KBM-7 (cell line): ENCODE measurements at regions not wholly inside any gene's neighbourhood (a gene's known extent, or its start where the extent isn't known, plus 50 kb on each side); places are given as distances from the start of the nearest gene placed in this dataset.
A peak's percentile ranks its signal among the peaks of the same experiment; 100 is the strongest.

Source experiments
- DNase-seq: peaks from one replicate; pipeline ENCODE4 v3.0.0-alpha.2; 2015
- in situ Hi-C: fragments of 300-500 bp; cut with MboI; formaldehyde crosslinking; loops from 2 replicates; pipeline ENCODE4 v1.14.3; 2020; ENCODE audit warnings: low sequenced_read_pairs, low pct_unique_long_range_greater_than_20kb, mixed read lengths

DNA sequence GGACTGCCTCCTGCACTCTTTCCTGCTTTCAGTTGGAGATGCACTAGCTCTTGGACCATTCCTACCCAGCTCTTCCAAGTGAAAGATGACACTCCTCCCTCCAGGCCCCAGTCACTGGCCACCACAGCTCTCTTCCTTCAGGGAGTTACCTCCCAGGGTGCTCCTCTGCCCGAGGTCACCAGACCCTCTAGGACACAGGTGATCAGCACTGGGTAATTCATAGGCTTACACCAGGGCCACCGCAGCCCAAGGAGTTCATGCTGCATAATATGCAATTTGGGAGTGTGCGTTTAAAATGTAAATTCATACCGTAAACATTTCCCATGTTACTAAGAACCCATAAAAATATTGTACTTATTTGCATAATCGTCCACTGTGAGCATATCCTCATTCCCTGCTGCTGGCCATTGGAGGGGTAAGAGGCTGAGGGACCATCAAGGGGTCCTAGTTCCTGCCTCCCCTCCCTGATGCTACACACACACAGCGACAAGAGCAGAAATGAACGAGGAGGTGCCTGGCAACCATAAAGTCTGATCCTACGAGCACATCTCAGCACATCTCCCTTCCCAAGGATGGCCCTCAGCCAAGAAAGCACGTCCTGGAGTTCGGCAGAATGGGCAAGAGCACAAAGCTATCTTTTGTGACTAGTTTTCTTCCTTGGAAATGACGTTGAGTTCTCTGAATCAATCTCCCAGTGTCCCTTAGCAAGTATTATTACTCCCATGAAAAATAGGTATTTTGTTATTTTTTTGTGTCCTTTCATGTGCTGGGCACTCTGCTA is 222.9 kb upstream of the RAB4A start:
- DNase-seq, result no peak
- in situ Hi-C loops, result no loop called here

DNA sequence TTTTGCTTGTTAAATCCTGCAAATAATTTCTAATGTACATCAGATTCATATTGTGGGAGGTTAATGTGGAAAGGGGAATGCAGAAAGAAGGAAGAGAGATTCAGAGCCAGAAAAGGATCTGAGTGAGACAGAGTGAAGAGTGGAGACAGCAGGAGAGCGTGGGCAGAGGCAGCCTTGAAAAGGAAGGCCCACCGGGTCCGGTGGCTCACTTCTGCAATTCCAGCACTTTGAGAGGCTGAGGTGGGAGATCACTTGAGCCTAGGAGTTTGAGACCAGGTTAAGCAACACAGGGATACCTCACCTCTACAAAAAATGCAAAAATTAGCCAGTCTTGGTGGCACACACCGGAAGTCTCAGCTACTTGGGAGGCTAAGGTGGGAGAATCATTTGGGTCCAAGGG is 222.0 kb upstream of the RAB4A start:
- DNase-seq, result no peak
- in situ Hi-C loops, result no loop called here

DNA sequence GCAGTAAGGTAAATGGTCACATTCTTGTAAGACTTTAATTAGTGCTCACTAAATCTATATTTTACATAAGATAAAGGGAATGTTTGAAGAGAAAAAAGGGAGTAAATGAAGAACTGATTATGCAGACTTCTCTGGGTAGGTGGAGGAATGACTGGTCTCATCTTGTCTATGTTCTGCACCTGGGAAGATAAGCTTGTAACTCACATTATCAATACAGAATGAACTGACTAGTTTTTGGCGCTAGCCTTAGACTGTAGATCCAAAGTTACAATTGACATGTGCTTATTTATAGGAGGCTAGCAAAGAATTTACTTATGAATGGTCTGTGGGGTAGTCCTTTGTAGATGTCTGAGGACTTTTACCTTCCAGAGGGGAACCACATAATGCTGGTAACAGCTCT is 214.9 kb upstream of the RAB4A start:
- in situ Hi-C loops, result no loop called here
- DNase-seq, result no peak

DNA sequence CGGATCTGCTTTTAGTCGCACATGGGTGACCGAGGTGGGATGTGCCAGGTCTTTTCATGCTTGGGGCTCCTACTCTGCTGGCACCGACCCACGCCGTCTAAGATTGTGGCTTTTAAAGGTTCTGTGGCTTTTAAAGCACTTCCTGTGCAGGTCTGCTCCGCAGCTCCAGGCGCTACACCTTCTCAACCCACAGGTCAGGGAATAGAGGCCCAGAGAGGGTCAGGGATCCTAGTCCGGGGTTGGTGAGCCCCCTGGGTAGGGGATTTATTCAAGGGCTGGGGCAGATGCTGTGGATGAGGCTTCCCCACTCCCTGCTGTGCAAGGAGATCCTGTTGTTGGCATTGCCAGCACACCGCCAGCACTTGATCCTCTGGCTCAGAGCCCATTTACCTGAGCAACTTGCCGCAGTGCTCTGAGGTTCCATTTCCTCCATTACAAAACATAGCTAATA is 212.8 kb upstream of the RAB4A start:
- in situ Hi-C loops, result no loop called here
- DNase-seq, result no peak

DNA sequence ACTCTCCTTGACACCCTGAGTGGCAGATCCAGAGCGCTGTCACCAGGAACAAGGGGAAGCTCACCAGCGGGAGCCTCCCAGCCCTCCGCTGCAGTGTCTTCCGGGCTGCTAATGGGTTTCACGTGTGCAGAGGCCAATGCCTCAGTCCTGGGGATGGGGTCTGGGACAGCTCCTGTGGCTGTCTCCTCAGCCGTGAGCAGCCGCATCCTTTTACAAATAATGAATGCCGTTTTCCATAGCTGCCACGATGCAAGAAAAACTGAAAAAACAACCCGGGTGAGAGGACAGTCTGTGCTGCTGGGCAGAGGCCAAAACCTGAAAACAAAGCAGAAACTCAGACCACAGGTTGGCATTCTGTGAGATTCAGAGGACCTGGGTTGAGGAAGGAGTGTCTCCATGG is 212.2 kb upstream of the RAB4A start:
- in situ Hi-C loops, result no loop called here
- DNase-seq, result no peak

DNA sequence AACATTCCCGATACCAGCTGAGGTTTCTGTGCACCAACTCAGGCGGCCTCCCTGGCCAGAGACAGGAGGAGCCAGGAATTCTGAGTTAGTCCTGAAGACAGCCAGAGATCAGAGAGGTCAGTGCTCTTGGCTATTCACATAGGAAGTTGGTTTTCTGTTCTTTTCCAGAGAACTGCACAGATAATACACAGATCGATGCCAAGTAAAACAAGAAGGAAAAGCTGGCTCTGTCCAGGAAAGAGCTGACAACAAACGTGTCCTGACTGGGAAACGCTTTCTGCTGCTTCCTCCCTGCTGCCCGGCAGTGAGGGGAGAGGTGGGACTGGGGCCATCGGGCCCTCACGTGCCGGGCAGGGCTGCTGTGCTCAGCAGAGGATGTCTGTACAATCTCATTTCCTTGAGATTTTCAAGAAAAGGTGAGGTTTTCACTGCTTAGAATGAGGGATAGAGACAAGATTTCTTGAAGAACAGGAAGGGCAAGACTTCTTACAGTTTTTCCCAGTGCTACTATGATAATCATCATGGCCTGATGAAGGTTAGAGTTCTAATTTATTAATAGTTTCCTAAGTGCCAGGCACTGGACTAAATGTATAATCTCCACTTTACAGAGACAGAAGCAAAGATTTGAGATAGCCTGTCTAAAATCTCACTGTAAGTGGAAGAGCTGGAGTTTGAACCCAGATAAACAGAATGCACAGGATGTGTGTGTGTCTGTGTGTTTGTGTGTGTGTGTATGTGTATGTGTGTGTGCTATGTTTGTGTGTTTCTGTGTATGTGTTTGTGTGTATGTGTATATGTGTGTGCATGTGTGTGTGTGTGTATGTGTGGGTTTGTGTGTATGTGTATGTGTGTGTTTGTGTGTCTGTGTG is 211.0 kb upstream of the RAB4A start:
- no peak for DNase-seq
- in situ Hi-C loops, result no loop called here

DNA sequence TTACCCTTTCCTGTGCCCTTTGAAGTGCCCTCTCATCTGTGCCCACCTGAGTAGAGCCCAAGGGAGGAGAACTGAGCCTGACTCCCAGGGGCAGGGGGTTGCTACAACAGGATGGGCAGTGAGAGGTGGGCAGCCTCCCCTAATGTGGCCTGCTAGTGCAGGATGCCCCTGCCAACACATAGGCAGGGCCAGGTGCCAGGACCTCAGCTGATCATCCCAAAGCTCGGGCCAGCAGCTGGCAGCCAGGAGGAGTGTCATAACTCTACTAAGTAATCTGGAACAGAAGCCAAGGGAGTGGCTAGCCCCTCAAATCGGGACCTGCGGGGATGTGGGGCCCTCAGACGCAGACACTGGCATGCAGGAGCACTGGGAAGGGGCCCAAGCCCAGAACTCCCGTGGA is 208.8 kb upstream of the RAB4A start:
- in situ Hi-C loops, result no loop called here
- no peak for DNase-seq

DNA sequence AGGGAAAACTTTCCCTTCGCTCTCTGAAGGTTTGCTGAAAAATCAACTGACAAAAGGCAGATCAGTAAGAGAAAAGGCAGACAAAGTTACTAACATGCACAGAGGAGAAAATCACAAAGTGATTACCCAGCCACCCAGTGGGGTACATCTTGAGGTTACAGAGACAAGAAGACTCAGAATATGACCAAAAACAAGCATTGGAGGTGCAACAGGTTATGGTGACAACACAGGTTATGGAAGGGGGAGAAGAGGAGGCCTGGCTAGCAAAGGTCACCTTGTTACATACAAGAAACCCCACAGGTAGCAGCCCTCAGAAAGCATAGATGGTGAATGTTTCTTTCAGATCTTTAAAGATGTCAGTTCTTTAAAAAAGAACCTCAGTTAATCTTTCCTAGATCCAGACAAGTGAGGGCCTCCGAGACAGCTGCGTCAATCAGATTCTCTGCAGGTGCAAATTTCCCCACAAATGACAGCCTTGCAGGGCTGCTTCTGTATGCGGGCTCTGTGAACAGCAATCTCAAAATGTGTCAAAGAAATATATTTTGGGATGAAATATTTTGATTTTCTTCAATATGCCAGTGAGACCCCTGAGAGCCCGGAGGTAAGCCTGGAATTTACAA is 207.6 kb upstream of the RAB4A start:
- in situ Hi-C loops, result no loop called here
- no peak for DNase-seq

DNA sequence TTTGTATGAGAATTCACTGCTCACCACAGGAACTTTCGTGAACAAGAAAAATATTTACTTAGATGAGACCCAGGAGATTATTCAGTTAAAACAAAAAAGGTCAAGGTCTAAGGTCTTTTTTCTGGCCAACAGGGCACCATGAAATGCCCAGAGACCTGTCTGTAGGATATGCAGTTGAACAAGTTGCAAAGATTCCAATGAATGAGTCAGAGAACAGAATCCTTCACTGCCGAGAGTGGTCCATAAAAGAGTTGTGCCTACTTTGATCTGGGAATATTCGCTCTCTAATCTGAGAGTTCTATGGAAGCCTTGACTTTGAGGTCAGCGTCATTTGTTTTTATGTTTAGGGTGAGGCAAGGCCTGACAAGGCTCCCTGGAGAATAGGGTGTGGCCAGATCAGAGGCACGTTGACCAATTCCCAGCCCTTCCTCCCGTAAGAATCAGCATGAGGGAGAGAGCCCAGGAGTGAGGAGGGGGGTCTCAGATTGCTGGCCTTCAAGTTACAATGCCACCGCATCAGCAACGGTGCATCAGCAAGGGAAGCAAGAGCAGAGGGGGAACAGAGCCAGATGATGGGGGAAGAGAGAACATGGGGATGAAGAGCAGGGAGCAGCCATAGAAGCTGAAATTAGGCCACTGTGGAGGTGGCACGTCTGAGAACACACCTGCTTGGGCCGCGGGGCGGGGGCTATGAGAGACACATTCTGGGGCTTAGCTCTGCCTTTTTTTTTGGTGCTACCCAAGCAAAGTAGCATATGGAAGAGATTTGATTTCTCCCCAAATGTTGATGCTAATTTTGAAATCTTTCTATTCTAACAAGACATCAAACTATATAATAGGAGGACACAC is 206.4 kb upstream of the RAB4A start:
- in situ Hi-C loops, result no loop called here
- DNase-seq, result no peak

DNA sequence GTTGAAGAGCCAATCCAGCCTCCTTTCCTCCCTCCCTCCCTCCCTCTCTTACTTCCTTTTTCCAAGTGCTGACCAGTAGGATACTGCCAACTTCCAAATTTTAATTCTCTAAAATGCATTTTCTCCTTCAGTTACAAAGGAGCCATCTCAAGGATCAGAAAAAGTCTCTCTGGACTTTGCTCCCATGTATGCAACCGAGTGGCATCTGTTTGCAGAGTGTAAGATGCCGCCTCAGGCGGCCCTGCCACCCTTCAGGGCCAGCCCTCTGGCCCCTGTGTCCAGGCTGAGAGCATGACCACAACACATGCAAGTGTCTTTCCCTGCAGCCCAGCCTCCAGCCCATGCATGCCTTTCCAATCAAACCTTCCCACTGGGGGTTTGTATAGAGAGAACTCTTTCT is 205.3 kb upstream of the RAB4A start:
- DNase-seq, result no peak
- in situ Hi-C loops, result no loop called here

DNA sequence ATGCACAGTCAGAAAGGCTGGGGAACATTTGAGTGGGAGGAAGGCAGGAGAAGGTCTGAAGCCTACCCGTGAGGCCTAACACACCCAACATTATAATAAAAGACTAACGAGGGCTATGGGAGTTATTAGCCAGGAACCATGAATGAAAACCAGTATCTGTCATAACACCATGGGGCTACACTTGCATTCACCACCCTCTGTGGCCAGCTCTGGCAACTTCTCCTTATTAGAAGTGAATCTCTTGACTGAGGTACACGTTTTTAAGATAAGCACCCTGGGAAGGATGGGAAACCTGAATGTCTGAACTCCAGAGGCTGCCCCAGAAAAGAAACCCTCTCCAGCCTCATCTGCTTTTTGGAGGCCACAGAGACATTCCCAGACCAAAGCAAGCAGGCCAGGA is 204.3 kb upstream of the RAB4A start:
- no peak for DNase-seq
- in situ Hi-C loops, result no loop called here

DNA sequence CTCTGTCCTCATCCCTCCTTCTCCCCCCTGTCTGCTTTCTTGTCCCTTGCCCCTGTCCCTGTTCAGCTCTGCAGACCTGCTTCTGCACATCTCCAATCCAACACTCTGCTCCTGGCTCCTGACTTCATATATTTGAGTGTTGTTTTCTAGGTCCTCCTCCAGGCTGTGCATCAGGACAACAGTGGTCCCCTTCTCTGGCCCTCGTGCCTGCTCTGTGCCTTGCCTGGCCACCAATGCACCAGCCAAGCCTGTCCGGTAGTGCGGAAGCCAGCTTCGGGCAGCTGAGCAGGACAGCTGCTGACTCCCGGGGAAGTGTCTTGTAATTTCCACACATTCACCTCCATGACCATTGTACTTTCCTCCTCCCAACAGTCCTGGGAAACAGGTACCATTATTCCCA is 203.4 kb upstream of the RAB4A start:
- DNase-seq, result no peak
- in situ Hi-C loops, result no loop called here

DNA sequence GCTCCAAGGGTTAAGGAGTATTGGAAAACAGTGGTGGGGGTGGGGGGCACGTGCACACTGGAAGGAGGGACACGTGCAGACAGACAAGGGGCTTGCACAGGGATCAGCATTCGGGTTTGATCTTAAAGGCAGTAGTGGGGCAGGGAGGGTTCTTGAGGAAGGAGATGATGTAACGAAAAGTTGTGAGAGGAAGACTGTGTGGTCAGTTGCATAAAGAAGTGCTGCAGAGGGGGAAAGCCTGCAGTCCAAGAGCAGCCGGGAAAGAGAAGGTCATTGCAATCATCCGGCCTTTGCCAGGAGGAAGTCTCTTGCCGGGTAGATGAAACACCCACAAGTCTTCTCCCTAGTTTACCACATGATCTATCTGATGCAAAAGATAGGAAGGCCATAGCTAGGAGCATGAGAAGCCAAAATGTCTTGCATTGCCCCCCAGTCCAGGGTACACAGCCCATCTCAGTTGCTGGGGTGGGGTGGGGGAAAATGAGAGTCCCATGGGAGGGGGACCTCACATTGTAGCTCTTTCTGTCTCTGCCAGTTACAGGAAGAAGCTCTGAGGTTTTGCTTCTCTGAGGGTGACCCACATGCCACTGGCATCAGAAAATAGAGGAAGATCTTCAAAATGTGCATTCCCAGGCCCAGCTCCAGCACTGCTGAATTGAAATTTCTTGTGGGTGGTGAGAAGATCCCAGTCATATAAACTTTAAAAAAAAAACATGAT is 202.5 kb upstream of the RAB4A start:
- in situ Hi-C loops, result no loop called here
- DNase-seq, result peak; percentile 61

DNA sequence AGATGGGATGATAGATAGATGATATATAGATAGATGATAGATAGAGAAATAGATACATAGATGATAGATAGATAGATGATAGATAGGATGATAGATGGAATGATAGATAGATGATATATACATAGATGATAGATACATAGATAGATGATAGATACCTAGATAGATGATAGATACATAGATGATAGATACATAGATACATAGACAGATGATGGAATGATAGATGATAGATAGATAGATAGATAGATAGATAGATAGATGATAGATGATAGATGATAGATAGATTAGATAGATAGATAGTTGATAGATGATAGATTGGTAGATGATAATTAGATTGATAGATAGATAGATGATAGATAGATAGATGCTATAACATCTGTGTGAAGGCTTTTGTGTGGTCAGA is 201.7 kb upstream of the RAB4A start:
- in situ Hi-C loops, result no loop called here
- no peak for DNase-seq

DNA sequence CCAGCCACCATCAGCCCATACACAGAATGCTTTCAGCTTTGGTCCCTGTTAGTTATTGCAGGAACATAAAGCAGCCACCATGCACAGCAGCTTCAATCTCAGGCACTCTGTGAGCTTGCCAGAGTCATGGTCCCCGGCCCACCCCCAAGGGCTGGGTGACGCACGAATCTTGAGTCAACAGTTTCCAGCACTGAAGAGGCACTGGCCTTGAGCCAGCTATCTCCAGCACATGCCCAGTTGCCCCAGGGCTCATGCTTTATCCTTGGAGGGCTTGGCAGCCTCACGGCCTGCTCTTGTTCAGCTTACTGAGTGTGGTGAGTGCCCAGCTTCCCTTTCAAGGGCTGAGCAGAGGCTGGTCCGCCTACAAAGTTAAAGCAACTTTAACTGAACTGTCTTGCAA is 200.7 kb upstream of the RAB4A start:
- in situ Hi-C loops, result no loop called here
- no peak for DNase-seq

DNA sequence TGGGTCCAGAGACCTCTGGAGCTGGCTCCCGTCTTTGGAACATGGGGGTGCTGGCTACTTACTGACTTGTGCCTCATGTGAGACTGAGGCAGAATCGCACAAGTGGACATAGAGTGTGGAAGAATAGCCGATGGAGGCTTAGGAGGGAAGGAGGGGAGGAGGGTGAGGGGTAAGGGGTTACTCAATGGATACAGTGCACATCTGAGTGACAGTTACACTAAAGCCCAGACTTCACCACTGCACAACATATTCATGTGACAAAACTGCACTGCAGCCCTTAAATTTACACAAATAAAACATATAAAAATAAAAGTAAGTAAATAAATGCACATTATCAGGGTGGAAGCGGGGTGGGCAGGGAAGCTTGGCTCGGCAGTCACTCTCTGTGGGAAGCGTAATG is 197.7 kb upstream of the RAB4A start:
- in situ Hi-C loops, result no loop called here
- DNase-seq, result no peak

DNA sequence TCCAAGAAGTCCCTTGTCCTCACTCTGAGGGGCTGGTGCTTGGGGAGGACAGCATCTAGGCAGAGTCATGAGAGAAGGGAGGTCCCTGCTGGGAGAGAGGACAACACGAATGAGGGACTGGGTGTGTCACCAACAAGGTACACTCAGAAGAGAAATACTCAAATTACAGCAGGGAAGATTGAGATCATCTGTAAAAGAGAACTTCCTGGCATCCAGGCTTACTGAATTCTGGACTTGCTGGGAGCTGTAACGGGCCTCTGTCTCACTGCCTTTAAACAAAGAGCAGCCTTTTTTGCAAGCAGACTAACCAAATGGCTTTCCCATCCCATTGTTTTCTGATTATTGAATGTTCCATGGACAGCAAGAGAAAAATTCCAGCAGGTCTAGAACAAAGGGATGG is 195.7 kb upstream of the RAB4A start:
- in situ Hi-C loops, result no loop called here
- no peak for DNase-seq

DNA sequence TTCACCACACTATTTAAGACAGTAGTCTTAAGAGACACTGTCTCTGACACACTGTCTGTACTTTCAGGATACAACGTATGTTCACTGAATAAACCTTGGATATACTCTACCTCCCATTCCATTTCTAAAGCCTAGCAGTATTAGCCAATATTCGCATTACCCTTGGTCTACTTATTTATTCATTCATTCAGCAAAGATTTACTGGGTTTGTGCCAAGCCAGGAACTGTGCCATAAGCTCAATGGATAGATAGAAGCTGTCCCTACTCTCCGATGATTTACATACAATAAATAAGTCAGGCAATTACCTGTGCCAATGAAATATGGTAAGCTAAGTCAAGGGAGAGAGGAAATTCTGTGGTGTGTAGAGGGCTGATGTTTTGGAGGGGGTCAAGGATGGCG is 195.2 kb upstream of the RAB4A start:
- no peak for DNase-seq

DNA sequence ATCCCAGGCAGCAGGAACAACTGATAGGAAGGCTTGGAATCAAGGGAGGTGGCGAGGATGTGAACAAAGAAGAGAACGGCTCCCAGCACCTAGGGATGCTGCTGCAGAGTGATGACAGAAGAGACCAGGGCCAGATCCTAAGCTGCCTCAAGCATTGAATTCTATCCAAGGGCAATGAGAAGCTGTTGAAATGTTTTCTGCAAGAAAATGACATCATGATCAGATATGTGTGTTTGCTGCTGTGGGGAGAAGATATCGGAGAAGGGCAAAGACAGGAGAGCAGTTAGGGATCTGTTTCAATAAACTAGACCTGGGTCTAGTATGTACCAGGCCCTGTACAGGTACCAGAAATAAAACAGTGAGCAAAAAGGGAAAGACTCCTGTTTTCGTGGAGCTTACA is 194.7 kb upstream of the RAB4A start:
- no peak for DNase-seq
- in situ Hi-C loops, result no loop called here

More for the DNA sequence above, 195.2 kb upstream of the RAB4A start:
- in situ Hi-C loops, result no loop called here
